ENCODE measurements at regions not wholly inside any gene's neighbourhood (a gene's known extent, or its start where the extent isn't known, plus 50 kb on each side); places are given as distances from the start of the nearest gene placed in this dataset.

- ChIA-PET POLR2A (interaction anchor here (0.7 kb wide), 1 partner anchor 284 kb away, joined by 3 read pairs; no protein-coding TSS in a partner anchor), CTCF (ENCODE audit: unreplicated experiment) (no interaction called here)
- H3K36me3 ChIP-seq (ENCODE audit: insufficient read depth, low read length), result no peaks in the 10 kb centered on the region
- H3K4me2 ChIP-seq (ENCODE audit: low read length), result no peak overlapping the region
- H3K79me2 ChIP-seq (ENCODE audit: insufficient read depth, low read depth, low read length), result no peaks in the 10 kb centered on the region
- intact Hi-C loops (cut with micrococcal nuclease; ENCODE audit: unreplicated experiment), result no loop called here
- H4K20me1 ChIP-seq (ENCODE audit: insufficient read depth, low read length), result no peaks in the 10 kb centered on the region
- H3K4me1 ChIP-seq (ENCODE audit: insufficient read depth, low read length, poor library complexity, severe bottlenecking), result no peaks in the 10 kb centered on the region
- H3K27ac ChIP-seq (ENCODE audit: low read depth, low read length, poor library complexity, severe bottlenecking), result no peak overlapping the region
- no peak overlapping the region for H3K4me3 ChIP-seq (ENCODE audit: low read depth, low read length, poor library complexity, severe bottlenecking)
- no peak overlapping the region for H2AFZ ChIP-seq (ENCODE audit: low read length)
- H3K9me3 ChIP-seq (ENCODE audit: low read length), result no peaks in the 10 kb centered on the region
- TF ChIP-seq CTCF (conservative IDR thresholded peaks at IDR 0.05; ENCODE audit: low read length) (no peak), EZH2phosphoT487 (IDR thresholded peaks at IDR 0.05; ENCODE audit: borderline replicate concordance, low read depth, low read length) (no peak)
- no peak for DNase-seq (ENCODE audit: low spot score)
- H3K9me2 ChIP-seq (ENCODE audit: insufficient read depth, low read length), result no peaks in the 10 kb centered on the region
- BruUV-seq (replicated peaks), result no TSS peak
Observed at GRCh38 chr15:39269352-39269751, 311.5 kb upstream of the THBS1 start.

GRCh38 chr15:39269821-39270220, 311.1 kb upstream of the THBS1 start:
- TF ChIP-seq EZH2phosphoT487 (IDR thresholded peaks at IDR 0.05; ENCODE audit: borderline replicate concordance, low read depth, low read length) (no peak), CTCF (conservative IDR thresholded peaks at IDR 0.05; ENCODE audit: low read length) (no peak)
- Histone ChIP-seq H4K20me1 (ENCODE audit: insufficient read depth, low read length) (no peaks in the 10 kb centered on the region), H3K4me2 (ENCODE audit: low read length) (no peak overlapping the region), H3K4me1 (ENCODE audit: insufficient read depth, low read length, poor library complexity, severe bottlenecking) (no peaks in the 10 kb centered on the region), H3K9me3 (ENCODE audit: low read length) (no peaks in the 10 kb centered on the region), H3K9me2 (ENCODE audit: insufficient read depth, low read length) (no peaks in the 10 kb centered on the region), H3K4me3 (ENCODE audit: low read depth, low read length, poor library complexity, severe bottlenecking) (no peak overlapping the region), H3K36me3 (ENCODE audit: insufficient read depth, low read length) (no peaks in the 10 kb centered on the region), H3K27ac (ENCODE audit: low read depth, low read length, poor library complexity, severe bottlenecking) (no peak overlapping the region), H3K79me2 (ENCODE audit: insufficient read depth, low read depth, low read length) (no peaks in the 10 kb centered on the region), H2AFZ (ENCODE audit: low read length) (no peak overlapping the region)
- no peak for DNase-seq (ENCODE audit: low spot score)
- BruUV-seq (replicated peaks), result no TSS peak
- ChIA-PET CTCF (ENCODE audit: unreplicated experiment) (no interaction called here), POLR2A (interaction anchor here (0.7 kb wide), 1 partner anchor 283 kb away, joined by 3 read pairs; no protein-coding TSS in a partner anchor)
- intact Hi-C loops (cut with micrococcal nuclease; ENCODE audit: unreplicated experiment), result no loop called here

- H3K79me2 ChIP-seq (ENCODE audit: insufficient read depth, low read depth, low read length), result no peaks in the 10 kb centered on the region
- H3K27ac ChIP-seq (ENCODE audit: low read depth, low read length, poor library complexity, severe bottlenecking), result no peak overlapping the region
- no peak overlapping the region for H3K4me2 ChIP-seq (ENCODE audit: low read length)
- no TSS peak for BruUV-seq (replicated peaks)
- H3K4me3 ChIP-seq (ENCODE audit: low read depth, low read length, poor library complexity, severe bottlenecking), result no peak overlapping the region
- DNase-seq (ENCODE audit: low spot score), result no peak
- no peaks in the 10 kb centered on the region for H4K20me1 ChIP-seq (ENCODE audit: insufficient read depth, low read length)
- TF ChIP-seq EZH2phosphoT487 (IDR thresholded peaks at IDR 0.05; ENCODE audit: borderline replicate concordance, low read depth, low read length) (no peak), CTCF (conservative IDR thresholded peaks at IDR 0.05; ENCODE audit: low read length) (no peak)
- no peaks in the 10 kb centered on the region for H3K36me3 ChIP-seq (ENCODE audit: insufficient read depth, low read length)
- H3K4me1 ChIP-seq (ENCODE audit: insufficient read depth, low read length, poor library complexity, severe bottlenecking), result no peaks in the 10 kb centered on the region
- CTCF ChIA-PET (ENCODE audit: unreplicated experiment), result no interaction called here
- H3K9me3 ChIP-seq (ENCODE audit: low read length), result no peaks in the 10 kb centered on the region
- POLR2A ChIA-PET, result interaction anchor here (1.2 kb wide), 1 partner anchor 9 kb away, joined by 3 read pairs; no protein-coding TSS in a partner anchor
- no peaks in the 10 kb centered on the region for H3K9me2 ChIP-seq (ENCODE audit: insufficient read depth, low read length)
- no peak overlapping the region for H2AFZ ChIP-seq (ENCODE audit: low read length)
- intact Hi-C loops (cut with micrococcal nuclease; ENCODE audit: unreplicated experiment), result no loop called here
Observed at GRCh38 chr15:39270221-39270855, 310.5 kb upstream of the THBS1 start.

Data from OCI-LY7 (cell line).